Endothelial cell of umbilical vein (primary cell): ENCODE measurements at regions not wholly inside any gene's neighbourhood (a gene's known extent, or its start where the extent isn't known, plus 50 kb on each side); places are given as distances from the start of the nearest gene placed in this dataset.

Experiments
- BruUV-seq: library from RNA; stranded (reverse); fragments of 400-500 nt; replicated peaks from 2 replicates; lab custom pipeline; 2021; lab: Mats Ljungman, UMichigan
- CTCF ChIA-PET: fragments of 300-600, 350-600 bp; sonication (Branson Sonifier 250); formaldehyde crosslinking; loops from one replicate; lab custom pipeline; 2021; ENCODE audit warnings: antibody characterized with exemption, inconsistent platforms; lab: Charles Lee
- POLR2A ChIA-PET: fragments of 300-600, 350-600 bp; sonication (Branson Sonifier 250); formaldehyde crosslinking; loops from one replicate; lab custom pipeline; 2021; ENCODE audit warnings: antibody characterized with exemption, inconsistent platforms; lab: Charles Lee
- DNase-seq: peaks from one replicate; pipeline ENCODE4 v3.0.0-alpha.2; 2011; ENCODE audit warnings: low read depth, low spot score
- FAIRE-seq: peaks from 2 replicates; lab custom pipeline; 2011; peaks lifted over from hg19 to GRCh38; lab: Jason Lieb, UNC
- H2AFZ ChIP-seq: 2 replicates; pipeline ENCODE4 v1.6.0; 2012; ENCODE audit warnings: low read depth, low read length, control low read depth, inconsistent platforms
- H3K27ac ChIP-seq: 2 replicates; pipeline ENCODE4 v1.5.1; 2011; ENCODE audit warnings: low read depth, mild to moderate bottlenecking, control low read depth, low read length, moderate library complexity; ENCODE audit not compliant: insufficient read depth
- H3K27me3 ChIP-seq, 2 experiments: 2 replicates each; pipeline versions ENCODE4 v1.6.0 to v1.6.1; 2011; ENCODE audit warnings: low read length in 2 of 2, mixed read lengths in 1 of 2; ENCODE audit not compliant: control insufficient read depth in 2 of 2, insufficient read depth in 2 of 2
- H3K36me3 ChIP-seq, 2 experiments: 2 replicates in 1 of 2; 3 replicates in 1 of 2; pipeline ENCODE4 v1.5.1; 2011; ENCODE audit warnings: low read length in 2 of 2, mild to moderate bottlenecking in 1 of 2, moderate library complexity in 1 of 2; ENCODE audit not compliant: control insufficient read depth in 2 of 2, insufficient read depth in 2 of 2; ENCODE audit errors: extremely low read depth in 1 of 2
- H3K4me1 ChIP-seq: 3 replicates; pipeline ENCODE4 v1.5.1; 2011; ENCODE audit warnings: mild to moderate bottlenecking, low read length; ENCODE audit not compliant: control insufficient read depth, insufficient read depth; ENCODE audit errors: extremely low read depth
- H3K4me2 ChIP-seq: 2 replicates; pipeline ENCODE4 v1.6.1; 2011; ENCODE audit warnings: low read length, control low read depth, mixed read lengths; ENCODE audit not compliant: insufficient read depth
- H3K4me3 ChIP-seq, 3 experiments: fragments of 200-600 bp in 1 of 3; sonication (generic), shearing (Covaris generic) in 1 of 3; replicated peaks in 1 of 3; 2 replicates each; pipeline ENCODE4 v1.5.1; 2011 to 2016; ENCODE audit warnings: control low read depth in 3 of 3, low read length in 3 of 3, mild to moderate bottlenecking in 2 of 3, inconsistent platforms in 1 of 3, low read depth in 1 of 3, moderate library complexity in 1 of 3; ENCODE audit not compliant: insufficient read depth in 1 of 3
- H3K79me2 ChIP-seq: 2 replicates; pipeline ENCODE4 v1.6.0; 2012; ENCODE audit warnings: low read length, inconsistent platforms; ENCODE audit not compliant: control insufficient read depth, insufficient read depth
- H3K9ac ChIP-seq: replicated peaks from 2 replicates; pipeline ENCODE3; 2011; ENCODE audit warnings: low read length, control low read depth; ENCODE audit not compliant: insufficient read depth; ENCODE audit errors: extremely low read depth
- H3K9me1 ChIP-seq: replicated peaks from 3 replicates; pipeline ENCODE4 v1.6.0; 2011; ENCODE audit warnings: mild to moderate bottlenecking, low read length; ENCODE audit not compliant: control insufficient read depth, insufficient read depth; ENCODE audit errors: extremely low read depth
- H3K9me3 ChIP-seq: replicated peaks from 2 replicates; pipeline ENCODE4 v1.5.1; 2012; ENCODE audit warnings: low read length, inconsistent platforms; ENCODE audit not compliant: control insufficient read depth, insufficient read depth
- H4K20me1 ChIP-seq: replicated peaks from 2 replicates; pipeline ENCODE3; 2011; ENCODE audit warnings: mild to moderate bottlenecking, low read length; ENCODE audit not compliant: control insufficient read depth, insufficient read depth; ENCODE audit errors: extremely low read depth
- CTCF ChIP-seq, 2 donors: IDR thresholded peaks; 1 replicate in 1 of 2; 2 replicates in 1 of 2; pipeline ENCODE4 v1.5.1; 2011; ENCODE audit warnings: low read length in 2 of 2, mild to moderate bottlenecking in 2 of 2, moderate library complexity in 2 of 2, control low read depth in 1 of 2, inconsistent platforms in 1 of 2, low read depth in 1 of 2; ENCODE audit not compliant: insufficient read depth in 1 of 2; ENCODE audit errors: extremely low read depth in 1 of 2
- EZH2 ChIP-seq: IDR thresholded peaks from 2 replicates; pipeline ENCODE4 v1.6.1; 2012; ENCODE audit warnings: borderline replicate concordance, low read depth, mild to moderate bottlenecking, moderate library complexity, low read length, inconsistent platforms; ENCODE audit not compliant: severe bottlenecking
- FOS ChIP-seq: IDR thresholded peaks from 2 replicates; pipeline ENCODE4 v1.6.1; 2011; ENCODE audit warnings: mild to moderate bottlenecking, low read length, moderate library complexity, borderline replicate concordance; ENCODE audit not compliant: insufficient read depth
- GATA2 ChIP-seq: IDR thresholded peaks from 2 replicates; pipeline ENCODE4 v1.7.0; 2011; ENCODE audit warnings: low read depth, mild to moderate bottlenecking, moderate library complexity, mixed read lengths, low read length; ENCODE audit not compliant: insufficient read length, insufficient read depth
- JUN ChIP-seq: IDR thresholded peaks from 2 replicates; pipeline ENCODE4 v1.6.1; 2011; ENCODE audit warnings: borderline replicate concordance, low read depth; ENCODE audit not compliant: insufficient read length, insufficient read depth
- MAX ChIP-seq: IDR thresholded peaks from 2 replicates; pipeline ENCODE4 v1.6.1; 2011; ENCODE audit not compliant: insufficient read depth, insufficient read length
- MYC ChIP-seq: IDR thresholded peaks from one replicate; pipeline ENCODE4 v1.6.1; 2011; ENCODE audit warnings: mild to moderate bottlenecking, low read depth, low read length
- POLR2A ChIP-seq: IDR thresholded peaks from 2 replicates; pipeline ENCODE4 v1.6.1; 2012; ENCODE audit warnings: low read depth, mild to moderate bottlenecking, control low read depth, low read length
- POLR2AphosphoS5 ChIP-seq: IDR thresholded peaks from 2 replicates; pipeline ENCODE4 v1.6.1; 2012; ENCODE audit warnings: low read depth, mild to moderate bottlenecking, control low read depth, low read length, moderate library complexity; ENCODE audit not compliant: insufficient read depth
- dilution Hi-C: fragments of 300-500 bp; cut with MboI; formaldehyde crosslinking; loops from one replicate; pipeline ENCODE4 v1.15.0; 2019; ENCODE audit warnings: low sequenced_read_pairs; ENCODE audit not compliant: extremely low pct_ligation_motif_present
- intact Hi-C: fragments of 100-400 bp; cut with micrococcal nuclease; formaldehyde crosslinking; loops from one replicate; pipeline ENCODE4 v1.10.0; 2022

GRCh38 chr1:56399326-56399725 is 180.0 kb downstream of the PLPP3 start:
- dilution Hi-C loops, result no loop called here
- intact Hi-C loops, result no loop called here
- Histone ChIP-seq H3K4me2 (no peak overlapping the region), H4K20me1 (no peaks in the 10 kb centered on the region), H3K4me3 (no peak overlapping the region), H2AFZ (no peak overlapping the region), H3K9ac (no peak overlapping the region), H3K36me3 (no peaks in the 10 kb centered on the region), H3K9me1 (no peaks in the 10 kb centered on the region), H3K9me3 (no peaks in the 10 kb centered on the region), H3K27ac (no peak overlapping the region), H3K4me1 (no peaks in the 10 kb centered on the region), H3K27me3 (no peaks in the 10 kb centered on the region), H3K79me2 (no peaks in the 10 kb centered on the region)
- TF ChIP-seq MYC, result no peak
- no peak for TF ChIP-seq CTCF (IDR thresholded peaks at IDR 0.05; ENCODE audit: extremely low read depth in 1 of 2, insufficient read depth in 1 of 2, low read depth in 1 of 2, low read length in 2 of 2)
- no peak for TF ChIP-seq JUN
- no peak for TF ChIP-seq POLR2A
- no peak for TF ChIP-seq FOS
- no peak for TF ChIP-seq EZH2
- ChIA-PET POLR2A (no interaction called here), CTCF (interaction anchor here (1.2 kb wide), 1 partner anchor 27 kb away, joined by 3 read pairs; no protein-coding TSS in a partner anchor)
- DNase-seq (no peak), FAIRE-seq (no peak)
- no TSS peak for BruUV-seq

GRCh38 chr1:56397811-56398231 is 181.5 kb downstream of the PLPP3 start:
- Histone ChIP-seq H3K27me3 (no peaks in the 10 kb centered on the region), H2AFZ (no peak overlapping the region), H3K9me3 (no peaks in the 10 kb centered on the region), H3K36me3 (no peaks in the 10 kb centered on the region), H3K79me2 (no peaks in the 10 kb centered on the region), H3K4me2 (no peak overlapping the region), H3K9ac (no peak overlapping the region), H3K9me1 (no peaks in the 10 kb centered on the region), H3K4me1 (no peaks in the 10 kb centered on the region), H3K4me3 (no peak overlapping the region), H4K20me1 (no peaks in the 10 kb centered on the region), H3K27ac (no peak overlapping the region)
- FAIRE-seq (no peak), DNase-seq (no peak)
- dilution Hi-C loops (no loop called here), intact Hi-C loops (no loop called here)
- BruUV-seq, result no TSS peak
- TF ChIP-seq POLR2A, result no peak
- no peak for TF ChIP-seq JUN
- no peak for TF ChIP-seq MAX
- no peak for TF ChIP-seq MYC
- no peak for TF ChIP-seq EZH2
- no peak for TF ChIP-seq GATA2
- TF ChIP-seq FOS, result no peak
- no peak for TF ChIP-seq POLR2AphosphoS5
- TF ChIP-seq CTCF (IDR thresholded peaks at IDR 0.05; ENCODE audit: extremely low read depth in 1 of 2, insufficient read depth in 1 of 2, low read depth in 1 of 2, low read length in 2 of 2), result no peak
- POLR2A ChIA-PET, result no interaction called here
- CTCF ChIA-PET, result interaction anchor here (1.1 kb wide), 1 partner anchor 10 kb away, joined by 3 read pairs; no protein-coding TSS in a partner anchor
